ENCODE measurements at regions not wholly inside any gene's neighbourhood (a gene's known extent, or its start where the extent isn't known, plus 50 kb on each side); places are given as distances from the start of the nearest gene placed in this dataset.
A peak's percentile ranks its signal among the peaks of the same experiment; 100 is the strongest.
"Not testable (repeated sequence)": the region's sequence is repeated elsewhere in the genome, so short reads cannot be mapped to it uniquely, and the experiment has no call there.

GRCh38 chr12:89059721-89060541 lies 292.4 kb downstream of the DUSP6 start:
- DNase-seq, result peak; percentile 32
- in situ Hi-C loops (cut with MboI; ENCODE audit: low pct_unique_long_range_greater_than_20kb, low sequenced_read_pairs), result loop anchor here (25.0 kb wide), 1 partner anchor 102 kb away; no protein-coding TSS in a partner anchor

- DNase-seq, result no peak
- in situ Hi-C loops (cut with MboI; ENCODE audit: low pct_unique_long_range_greater_than_20kb, low sequenced_read_pairs), result loop anchor here (25.0 kb wide), 1 partner anchor 103 kb away; no protein-coding TSS in a partner anchor
Observed at GRCh38 chr12:89059056-89059455, 293.2 kb downstream of the DUSP6 start.

DNA sequence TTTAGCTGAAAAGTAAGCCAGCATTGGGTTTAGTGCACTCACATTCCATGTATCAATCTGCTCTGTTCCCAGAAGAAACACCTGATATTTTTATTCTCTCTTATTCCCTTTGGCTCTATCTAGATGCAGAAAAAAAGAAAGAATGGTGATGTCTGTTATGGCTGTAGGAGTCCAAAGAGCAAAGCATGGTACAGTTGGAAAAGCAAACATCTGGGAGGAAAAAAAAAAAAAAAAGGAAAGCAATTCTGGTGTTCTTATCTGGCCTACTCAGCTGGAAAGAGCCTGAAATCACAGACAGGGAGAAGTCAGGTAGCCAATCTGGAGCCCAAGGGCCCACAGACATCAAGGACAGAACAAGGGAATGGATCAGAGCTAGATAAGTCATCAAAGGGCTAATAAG lies 293.9 kb downstream of the DUSP6 start:
- in situ Hi-C loops (cut with MboI; ENCODE audit: low pct_unique_long_range_greater_than_20kb, low sequenced_read_pairs), result loop anchor here (25.0 kb wide), 1 partner anchor 104 kb away; no protein-coding TSS in a partner anchor
- DNase-seq, result no peak

- DNase-seq, result not testable (repeated sequence)
- in situ Hi-C loops (cut with MboI; ENCODE audit: low pct_unique_long_range_greater_than_20kb, low sequenced_read_pairs), result loop anchor here (25.0 kb wide), 1 partner anchor 108 kb away; no protein-coding TSS in a partner anchor
Observed at GRCh38 chr12:89053817-89054216, 298.5 kb downstream of the DUSP6 start.

DNA sequence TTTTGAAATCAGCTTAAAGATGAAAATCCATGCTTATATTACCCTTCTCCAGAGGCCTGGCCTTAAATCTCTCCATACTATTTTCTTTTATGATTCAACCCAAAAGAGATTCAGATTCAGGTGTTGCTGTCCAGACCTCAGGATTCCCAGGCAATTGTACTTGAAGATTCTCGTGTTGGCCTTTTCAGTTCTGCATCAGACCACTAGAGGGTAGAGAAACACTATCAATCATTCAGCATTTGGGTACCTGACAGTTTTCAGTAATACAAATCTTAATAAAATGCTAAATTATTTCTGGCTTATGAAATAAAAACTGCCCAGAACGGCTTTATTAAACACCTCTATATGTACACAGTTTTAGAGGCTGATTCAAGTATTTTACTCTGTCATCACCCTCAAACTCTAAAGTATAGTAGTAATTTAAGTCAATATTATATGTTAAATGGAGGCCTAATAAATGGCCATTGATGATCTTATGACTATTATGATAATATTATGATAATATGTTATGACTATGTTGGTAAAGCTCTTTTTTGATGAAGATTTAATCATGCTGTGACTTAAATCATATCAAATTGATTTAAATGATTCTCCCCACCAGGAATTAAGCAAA lies 301.1 kb downstream of the DUSP6 start:
- peak; percentile 73 for DNase-seq
- in situ Hi-C loops (cut with MboI; ENCODE audit: low pct_unique_long_range_greater_than_20kb, low sequenced_read_pairs), result loop anchor here (25.0 kb wide), 1 partner anchor 111 kb away; no protein-coding TSS in a partner anchor

GRCh38 chr12:89047856-89048418 lies 304.4 kb downstream of the DUSP6 start:
- in situ Hi-C loops (cut with MboI; ENCODE audit: low pct_unique_long_range_greater_than_20kb, low sequenced_read_pairs), result loop anchor here (25.0 kb wide), 2 partner anchors 314 to 414 kb away; partner anchors contain the start of gene DUSP6
- no peak for DNase-seq

- in situ Hi-C loops (cut with MboI; ENCODE audit: low pct_unique_long_range_greater_than_20kb, low sequenced_read_pairs), result loop anchor here (25.0 kb wide), 2 partner anchors 321 to 421 kb away; partner anchors contain the start of gene DUSP6
Observed at GRCh38 chr12:89041078-89041477, 311.2 kb downstream of the DUSP6 start.

GRCh38 chr12:89040146-89040964 lies 311.9 kb downstream of the DUSP6 start:
- peak; percentile 96 for DNase-seq
- in situ Hi-C loops (cut with MboI; ENCODE audit: low pct_unique_long_range_greater_than_20kb, low sequenced_read_pairs), result loop anchor here (25.0 kb wide), 2 partner anchors 322 to 422 kb away; partner anchors contain the start of gene DUSP6

More at GRCh38 chr12:89041078-89041477, 311.2 kb downstream of the DUSP6 start:
- peak; percentile 45 for DNase-seq

GRCh38 chr12:89038831-89039512 lies 313.3 kb downstream of the DUSP6 start:
- in situ Hi-C loops (cut with MboI; ENCODE audit: low pct_unique_long_range_greater_than_20kb, low sequenced_read_pairs), result loop anchor here (25.0 kb wide), 2 partner anchors 323 to 423 kb away; partner anchors contain the start of gene DUSP6
- DNase-seq, result peak; percentile 28

- in situ Hi-C loops (cut with MboI; ENCODE audit: low pct_unique_long_range_greater_than_20kb, low sequenced_read_pairs), result loop anchor here (25.0 kb wide), 2 partner anchors 329 to 429 kb away; partner anchors contain the start of gene DUSP6
- DNase-seq, result peak; percentile 37
Observed at GRCh38 chr12:89033062-89033461, 319.2 kb downstream of the DUSP6 start.

- no peak for DNase-seq
- in situ Hi-C loops (cut with MboI; ENCODE audit: low pct_unique_long_range_greater_than_20kb, low sequenced_read_pairs), result loop anchor here (25.0 kb wide), 2 partner anchors 332 to 432 kb away; partner anchors contain the start of gene DUSP6
Observed at GRCh38 chr12:89029961-89030360, 322.3 kb downstream of the DUSP6 start.

- no peak for DNase-seq
- in situ Hi-C loops (cut with MboI; ENCODE audit: low pct_unique_long_range_greater_than_20kb, low sequenced_read_pairs), result no loop called here
Observed at GRCh38 chr12:89024580-89024979, 327.7 kb downstream of the DUSP6 start.

DNA sequence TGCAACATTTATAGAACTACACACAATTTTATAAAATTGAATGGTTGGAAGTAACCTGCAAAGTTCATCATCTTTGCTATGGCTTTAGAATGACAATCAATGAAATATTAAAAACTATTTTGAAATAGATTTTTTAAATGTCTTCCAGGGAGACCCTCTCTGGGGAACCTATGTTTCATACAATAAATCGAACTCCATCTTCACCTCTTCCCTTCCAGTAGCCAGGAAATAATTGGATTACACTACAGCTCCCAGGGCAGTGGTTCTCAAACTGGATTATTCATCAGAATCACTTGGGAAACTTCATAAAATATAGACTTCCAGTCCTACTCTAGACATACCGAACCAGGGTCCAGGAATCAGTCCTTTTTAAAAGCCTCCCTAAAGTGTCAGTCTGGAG lies 328.4 kb downstream of the DUSP6 start:
- in situ Hi-C loops (cut with MboI; ENCODE audit: low pct_unique_long_range_greater_than_20kb, low sequenced_read_pairs), result no loop called here
- DNase-seq, result no peak

- in situ Hi-C loops (cut with MboI; ENCODE audit: low pct_unique_long_range_greater_than_20kb, low sequenced_read_pairs), result no loop called here
Observed at GRCh38 chr12:89020689-89021088, 331.6 kb downstream of the DUSP6 start.

GRCh38 chr12:89020121-89020480 lies 332.2 kb downstream of the DUSP6 start:
- DNase-seq, result no peak
- in situ Hi-C loops (cut with MboI; ENCODE audit: low pct_unique_long_range_greater_than_20kb, low sequenced_read_pairs), result no loop called here

More at GRCh38 chr12:89020689-89021088, 331.6 kb downstream of the DUSP6 start:
- DNase-seq, result no peak

DNA sequence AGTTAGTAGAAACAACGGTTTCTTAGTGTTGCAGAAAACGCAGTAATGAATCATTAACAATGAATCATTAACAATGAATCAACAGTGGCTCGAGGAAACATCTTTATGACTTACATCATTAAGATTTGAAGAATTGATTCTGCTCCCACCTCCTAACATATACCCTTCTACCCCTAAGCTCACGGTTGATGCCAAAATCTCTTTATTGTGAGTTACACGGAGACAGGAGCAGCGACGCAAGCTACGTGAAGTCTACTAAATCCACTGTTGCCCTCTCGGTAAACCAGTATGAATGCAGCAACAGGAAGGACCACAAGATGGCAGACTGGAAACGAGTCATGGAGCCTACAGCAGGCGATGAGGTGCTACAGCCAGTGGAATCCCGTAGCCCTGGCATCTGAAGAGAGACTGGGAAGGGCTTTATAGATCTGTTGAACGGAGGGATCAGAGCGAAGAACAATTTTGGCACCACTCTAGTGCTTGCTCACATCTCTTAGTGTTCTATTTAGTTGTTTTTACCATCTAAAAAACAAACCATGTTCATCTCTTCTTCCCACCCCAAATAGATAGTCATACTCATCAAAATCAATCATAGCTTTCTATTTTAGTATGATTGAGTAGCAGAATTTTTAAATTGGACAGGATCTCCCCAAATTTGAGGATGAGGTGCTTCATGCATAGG lies 332.7 kb downstream of the DUSP6 start:
- in situ Hi-C loops (cut with MboI; ENCODE audit: low pct_unique_long_range_greater_than_20kb, low sequenced_read_pairs), result no loop called here
- DNase-seq, result peak; percentile 90

DNA sequence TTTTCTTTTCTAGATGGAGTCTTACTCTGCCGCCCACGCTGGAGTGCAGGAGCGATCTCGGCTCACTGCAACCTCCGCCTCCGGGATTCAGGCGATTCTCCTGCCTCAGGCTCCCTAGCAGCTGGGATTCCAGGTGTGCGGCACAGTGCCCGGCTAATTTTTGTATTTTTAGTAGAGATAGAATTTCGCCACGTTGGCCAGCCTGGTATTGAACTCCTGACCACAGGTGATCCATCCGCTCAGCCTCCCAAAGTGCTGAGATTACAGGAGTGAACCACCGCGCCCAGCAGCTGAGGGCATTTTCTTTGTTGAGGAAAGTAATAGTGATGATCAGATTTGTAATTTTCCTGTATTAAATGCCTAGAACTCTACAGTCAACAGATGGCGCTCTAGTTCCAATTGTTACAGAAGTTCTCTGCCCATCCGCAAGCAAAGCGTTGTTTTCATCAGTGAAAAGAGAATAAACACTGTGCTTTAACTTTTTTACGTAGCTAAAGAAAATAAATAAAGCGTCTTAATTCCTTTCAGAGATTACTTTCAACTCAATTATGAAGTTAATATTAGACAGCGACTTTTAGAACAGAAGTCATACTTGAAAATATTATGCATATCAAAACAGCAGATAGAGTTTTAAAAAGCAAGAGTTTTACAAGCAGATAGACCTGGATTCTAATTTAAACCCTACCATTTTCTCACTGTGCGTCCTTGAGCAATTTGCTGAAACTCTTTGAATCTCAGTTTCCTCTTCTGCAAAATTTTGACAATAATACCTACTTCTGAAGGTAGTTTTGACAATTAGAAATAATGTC lies 335.1 kb downstream of the DUSP6 start:
- in situ Hi-C loops (cut with MboI; ENCODE audit: low pct_unique_long_range_greater_than_20kb, low sequenced_read_pairs), result no loop called here
- peak; percentile 75 for DNase-seq
